Trophoblast cell (in vitro differentiated cells and primary cell): ENCODE measurements at regions not wholly inside any gene's neighbourhood (a gene's known extent, or its start where the extent isn't known, plus 50 kb on each side); places are given as distances from the start of the nearest gene placed in this dataset.

ENCODE experiments used
- DNase-seq, 2 donors: peaks; one replicate each; pipeline ENCODE4 v3.0.0-alpha.2; 2016
- H2AFZ ChIP-seq: 2 replicates; pipeline ENCODE4 v1.6.1; 2013; ENCODE audit warnings: low read length, moderate library complexity, mild to moderate bottlenecking; ENCODE audit not compliant: insufficient read depth, poor library complexity
- H2AK5ac ChIP-seq: 2 replicates; pipeline ENCODE4 v1.6.1; 2013; ENCODE audit warnings: mild to moderate bottlenecking, low read length
- H2BK120ac ChIP-seq: 2 replicates; pipeline ENCODE4 v1.6.1; 2013; ENCODE audit warnings: low read length, mild to moderate bottlenecking, moderate library complexity; ENCODE audit not compliant: insufficient read depth, poor library complexity
- H2BK12ac ChIP-seq: 2 replicates; pipeline ENCODE4 v1.6.1; 2013; ENCODE audit warnings: mild to moderate bottlenecking, low read length, moderate library complexity
- H2BK5ac ChIP-seq: 2 replicates; pipeline ENCODE4 v1.6.1; 2013; ENCODE audit warnings: low read length, low read depth, moderate library complexity, mild to moderate bottlenecking; ENCODE audit not compliant: poor library complexity
- H3K14ac ChIP-seq: 2 replicates; pipeline ENCODE4 v1.6.1; 2013; ENCODE audit warnings: mild to moderate bottlenecking, low read length
- H3K18ac ChIP-seq: 2 replicates; pipeline ENCODE4 v1.6.1; 2013; ENCODE audit warnings: mild to moderate bottlenecking, low read length
- H3K23ac ChIP-seq: 2 replicates; pipeline ENCODE4 v1.6.1; 2013; ENCODE audit warnings: low read length
- H3K27ac ChIP-seq: 2 replicates; pipeline ENCODE4 v1.5.1; 2013; ENCODE audit warnings: low read depth, mild to moderate bottlenecking, inconsistent platforms, low read length, moderate library complexity
- H3K27me3 ChIP-seq: 2 replicates; pipeline ENCODE4 v1.6.1; 2013; ENCODE audit warnings: inconsistent platforms, mild to moderate bottlenecking, low read length, moderate library complexity; ENCODE audit not compliant: insufficient read depth
- H3K36me3 ChIP-seq, 2 experiments: 1 replicate in 1 of 2; 2 replicates in 1 of 2; pipeline ENCODE4 v1.6.1; 2013; ENCODE audit warnings: low read length in 2 of 2, mild to moderate bottlenecking in 2 of 2, moderate library complexity in 1 of 2; ENCODE audit not compliant: insufficient read depth in 2 of 2, control insufficient read depth in 1 of 2
- H3K4ac ChIP-seq: 2 replicates; pipeline ENCODE4 v1.6.1; 2013; ENCODE audit warnings: low read depth, mild to moderate bottlenecking, low read length, moderate library complexity
- H3K4me1 ChIP-seq, 2 experiments: 1 replicate in 1 of 2; 2 replicates in 1 of 2; pipeline ENCODE4 v1.6.1; 2013; ENCODE audit warnings: low read length in 2 of 2, mild to moderate bottlenecking in 2 of 2, moderate library complexity in 1 of 2; ENCODE audit not compliant: insufficient read depth in 2 of 2, control insufficient read depth in 1 of 2
- H3K4me2 ChIP-seq: 2 replicates; pipeline ENCODE4 v1.6.1; 2013; ENCODE audit warnings: inconsistent platforms, mild to moderate bottlenecking, low read length, moderate library complexity
- H3K4me3 ChIP-seq: 2 replicates; pipeline ENCODE4 v1.5.1; 2013; ENCODE audit warnings: mild to moderate bottlenecking, low read depth, low read length, inconsistent platforms
- H3K79me1 ChIP-seq: one replicate; pipeline ENCODE4 v1.6.1; 2013; ENCODE audit warnings: low read length
- H3K79me2 ChIP-seq: 2 replicates; pipeline ENCODE4 v1.6.1; 2013; ENCODE audit warnings: low read length, mild to moderate bottlenecking; ENCODE audit not compliant: control insufficient read depth, insufficient read depth, poor library complexity
- H3K9ac ChIP-seq: 2 replicates; pipeline ENCODE4 v1.6.1; 2013; ENCODE audit warnings: mild to moderate bottlenecking, low read length
- H3K9me3 ChIP-seq: 2 replicates; pipeline ENCODE4 v1.6.1; 2013; ENCODE audit warnings: low read depth, mild to moderate bottlenecking, control low read depth, inconsistent platforms, low read length; ENCODE audit not compliant: insufficient read depth
- H4K12ac ChIP-seq: 2 replicates; pipeline ENCODE4 v1.6.1; 2013; ENCODE audit warnings: low read depth, mild to moderate bottlenecking, low read length, moderate library complexity
- H4K8ac ChIP-seq: 2 replicates; pipeline ENCODE4 v1.6.1; 2013; ENCODE audit warnings: low read depth, mild to moderate bottlenecking, low read length, moderate library complexity
- H4K91ac ChIP-seq: one replicate; pipeline ENCODE4 v1.6.1; 2013; ENCODE audit warnings: low read depth, mild to moderate bottlenecking, low read length, moderate library complexity
- WGBS: extraction: QIAGEN DNeasy Blood & Tissue Kit; methylation state at CpG from one replicate; pipeline ENCODE4 v1.1.7; 2013; ENCODE audit warnings: missing lambda C conversion rate; ENCODE audit not compliant: insufficient read length, insufficient coverage; ENCODE audit errors: extremely low coverage; 5-methylcytosine and 5-hydroxymethylcytosine counted together

DNA sequence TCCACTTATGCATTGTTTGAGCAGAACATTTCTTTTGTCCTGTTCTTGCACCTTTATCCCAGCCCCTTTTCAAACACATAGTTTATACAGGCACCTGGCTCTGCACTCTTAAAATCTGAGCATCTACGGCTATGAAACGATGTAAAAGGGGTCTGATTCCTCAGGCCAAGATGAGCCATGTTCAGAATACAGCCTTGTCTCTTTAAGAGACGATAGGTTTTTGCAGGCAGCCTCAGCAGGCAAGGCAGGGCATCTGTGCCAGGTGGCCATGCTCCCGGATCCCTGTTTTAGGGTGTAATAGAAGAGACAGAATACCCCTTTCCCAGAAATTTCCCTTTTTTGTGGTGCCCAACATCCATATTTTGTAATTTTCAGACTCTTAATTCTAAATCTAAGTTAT lies 89.1 kb upstream of the NFIB start:
- Histone ChIP-seq H3K18ac (no peak overlapping the region), H3K27ac (no peak overlapping the region), H3K4me2 (no peak overlapping the region), H2BK120ac (no peak overlapping the region), H2BK12ac (no peak overlapping the region), H3K4ac (no peak overlapping the region), H3K79me1 (no peaks in the 10 kb centered on the region), H2AK5ac (no peak overlapping the region), H3K36me3 (no peaks in the 10 kb centered on the region), H4K8ac (no peak overlapping the region), H3K9ac (no peak overlapping the region), H3K23ac (no peak overlapping the region), H4K91ac (no peak overlapping the region), H4K12ac (no peak overlapping the region), H3K4me1 (no peaks in the 10 kb centered on the region), H3K79me2 (no peaks in the 10 kb centered on the region), H3K9me3 (no peaks in the 10 kb centered on the region), H2AFZ (no peak overlapping the region), H2BK5ac (no peak overlapping the region), H3K14ac (no peak overlapping the region), H3K27me3 (no peaks in the 10 kb centered on the region), H3K4me3 (no peak overlapping the region)
- no peak for DNase-seq
- WGBS, result no CpG with 5 or more reads among the region's 4 CpGs

GRCh38 chr9:14402583-14402982 lies 88.6 kb upstream of the NFIB start:
- whole genome bisulfite sequencing, result no CpG with 5 or more reads among the region's 3 CpGs
- H4K12ac ChIP-seq, result no peak overlapping the region
- no peak overlapping the region for H2BK12ac ChIP-seq

GRCh38 chr9:14401911-14402310 lies 88.0 kb upstream of the NFIB start:
- H3K4me1 ChIP-seq, result no peaks in the 10 kb centered on the region
- H4K91ac ChIP-seq, result no peak overlapping the region
- no peaks in the 10 kb centered on the region for H3K36me3 ChIP-seq
- H2AK5ac ChIP-seq, result no peak overlapping the region
- H4K8ac ChIP-seq, result no peak overlapping the region
- H2BK5ac ChIP-seq, result no peak overlapping the region
- no peak overlapping the region for H3K4ac ChIP-seq
- H4K12ac ChIP-seq, result no peak overlapping the region
- no peak overlapping the region for H3K4me2 ChIP-seq
- H3K27me3 ChIP-seq, result no peaks in the 10 kb centered on the region
- H2AFZ ChIP-seq, result no peak overlapping the region
- no peak for DNase-seq
- no peak overlapping the region for H3K14ac ChIP-seq
- no peak overlapping the region for H3K23ac ChIP-seq
- H3K79me2 ChIP-seq, result no peaks in the 10 kb centered on the region
- H2BK120ac ChIP-seq, result no peak overlapping the region
- H3K27ac ChIP-seq, result no peak overlapping the region
- WGBS, result no CpG with 5 or more reads among the region's 2 CpGs
- H2BK12ac ChIP-seq, result no peak overlapping the region
- H3K79me1 ChIP-seq, result no peaks in the 10 kb centered on the region
- H3K4me3 ChIP-seq, result no peak overlapping the region
- H3K18ac ChIP-seq, result no peak overlapping the region
- H3K9me3 ChIP-seq, result no peaks in the 10 kb centered on the region
- no peak overlapping the region for H3K9ac ChIP-seq

More at GRCh38 chr9:14402583-14402982, 88.6 kb upstream of the NFIB start:
- Histone ChIP-seq H2BK120ac (no peak overlapping the region), H3K9me3 (no peaks in the 10 kb centered on the region), H3K36me3 (no peaks in the 10 kb centered on the region), H3K27me3 (no peaks in the 10 kb centered on the region), H3K9ac (no peak overlapping the region), H3K4me3 (no peak overlapping the region), H2BK5ac (no peak overlapping the region), H3K4me1 (no peaks in the 10 kb centered on the region), H3K18ac (no peak overlapping the region), H3K79me2 (no peaks in the 10 kb centered on the region), H2AFZ (no peak overlapping the region), H4K91ac (no peak overlapping the region), H3K79me1 (no peaks in the 10 kb centered on the region), H3K27ac (no peak overlapping the region), H4K8ac (no peak overlapping the region), H2AK5ac (no peak overlapping the region), H3K4ac (no peak overlapping the region), H3K23ac (no peak overlapping the region), H3K4me2 (no peak overlapping the region), H3K14ac (no peak overlapping the region)
- no peak for DNase-seq

- no peak overlapping the region for H4K8ac ChIP-seq
- H3K9ac ChIP-seq, result no peak overlapping the region
- no peak overlapping the region for H3K4ac ChIP-seq
- no peaks in the 10 kb centered on the region for H3K4me1 ChIP-seq
- H3K4me3 ChIP-seq, result no peak overlapping the region
- no peak overlapping the region for H2AFZ ChIP-seq
- no peaks in the 10 kb centered on the region for H3K9me3 ChIP-seq
- no peak overlapping the region for H2AK5ac ChIP-seq
- H2BK120ac ChIP-seq, result no peak overlapping the region
- no peak overlapping the region for H3K14ac ChIP-seq
- H3K27ac ChIP-seq, result no peak overlapping the region
- H3K4me2 ChIP-seq, result no peak overlapping the region
- DNase-seq, result peak; percentile 19 to 55
- WGBS, result no CpG with 5 or more reads among the region's 6 CpGs
- H4K12ac ChIP-seq, result no peak overlapping the region
- no peaks in the 10 kb centered on the region for H3K36me3 ChIP-seq
- no peak overlapping the region for H2BK12ac ChIP-seq
- H2BK5ac ChIP-seq, result no peak overlapping the region
- no peak overlapping the region for H3K23ac ChIP-seq
- no peaks in the 10 kb centered on the region for H3K27me3 ChIP-seq
- H3K79me1 ChIP-seq, result no peaks in the 10 kb centered on the region
- H4K91ac ChIP-seq, result no peak overlapping the region
- H3K79me2 ChIP-seq, result no peaks in the 10 kb centered on the region
- no peak overlapping the region for H3K18ac ChIP-seq
Measured at GRCh38 chr9:14400658-14400995, 86.7 kb upstream of the NFIB start.
